K562 (cell line): ENCODE measurements at regions not wholly inside any gene's neighbourhood (a gene's known extent, or its start where the extent isn't known, plus 50 kb on each side); places are given as distances from the start of the nearest gene placed in this dataset.

Experiments
- ARID4B ChIP-seq: sonication (generic); formaldehyde crosslinking; IDR thresholded peaks from 2 replicates; pipeline ENCODE4 v1.8.0; 2022; ENCODE audit warnings: mild to moderate bottlenecking, missing genetic modification reagents
- ATF6 ChIP-seq: sonication (generic); formaldehyde crosslinking; IDR thresholded peaks from 2 replicates; pipeline ENCODE4 v1.4.0; 2020; ENCODE audit warnings: mild to moderate bottlenecking, missing genetic modification reagents
- DPF2 ChIP-seq: fragments of 450-650 bp; IDR thresholded peaks from 2 replicates; pipeline ENCODE4 v1.6.1; 2016
- HDAC3 ChIP-seq: fragments of 450-650 bp; IDR thresholded peaks from 2 replicates; pipeline ENCODE4 v1.6.1; 2018; ENCODE audit warnings: borderline replicate concordance, mild to moderate bottlenecking, moderate library complexity; ENCODE audit not compliant: partially characterized antibody
- ILF3 ChIP-seq: fragments of 450-650 bp; IDR thresholded peaks from 2 replicates; pipeline ENCODE4 v1.6.1; 2018; ENCODE audit warnings: antibody characterized with exemption, mild to moderate bottlenecking, moderate library complexity, borderline replicate concordance
- MXI1 ChIP-seq: IDR thresholded peaks from 2 replicates; pipeline ENCODE4 v1.6.1; 2011; ENCODE audit warnings: low read depth, mild to moderate bottlenecking, improper control_type of control experiment, low read length
- ZNF354B ChIP-seq: fragments of 250-450 bp; sonication (Bioruptor Pico); IDR thresholded peaks from 2 replicates; pipeline ENCODE4 v1.4.0; 2020

GRCh38 chr18:78571063-78571785, 408.4 kb upstream of the SALL3 start (continued):
- TF ChIP-seq DPF2 (no peak), ILF3 (no peak), ZNF354B (no peak), MXI1 (no peak), ARID4B (CRISPR knock-in tag) (no peak), ATF6 (no peak), HDAC3 (no peak)
